ENCODE measurements at regions not wholly inside any gene's neighbourhood (a gene's known extent, or its start where the extent isn't known, plus 50 kb on each side); places are given as distances from the start of the nearest gene placed in this dataset.
"Not testable (repeated sequence)": the region's sequence is repeated elsewhere in the genome, so short reads cannot be mapped to it uniquely, and the experiment has no call there.

DNA sequence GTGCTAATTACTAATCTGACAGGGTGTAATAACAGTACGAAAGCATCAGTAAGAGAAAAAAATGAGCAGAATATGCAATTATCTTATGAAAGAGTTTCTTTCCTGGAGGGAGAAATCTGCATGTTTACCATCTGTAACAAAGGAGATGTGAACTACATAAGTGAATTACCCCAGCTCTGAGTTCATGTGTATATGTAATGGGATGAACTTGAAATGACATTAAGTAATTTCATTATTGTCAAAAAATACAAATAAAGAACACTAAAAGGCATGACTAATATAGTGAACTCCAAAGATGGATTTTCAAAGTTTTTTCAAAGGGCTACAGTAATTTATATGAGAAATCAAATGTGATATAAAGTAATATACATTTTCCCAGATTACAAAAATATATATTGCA is 944.0 kb downstream of the MAT2B start:
- no peak for DNase-seq

DNA sequence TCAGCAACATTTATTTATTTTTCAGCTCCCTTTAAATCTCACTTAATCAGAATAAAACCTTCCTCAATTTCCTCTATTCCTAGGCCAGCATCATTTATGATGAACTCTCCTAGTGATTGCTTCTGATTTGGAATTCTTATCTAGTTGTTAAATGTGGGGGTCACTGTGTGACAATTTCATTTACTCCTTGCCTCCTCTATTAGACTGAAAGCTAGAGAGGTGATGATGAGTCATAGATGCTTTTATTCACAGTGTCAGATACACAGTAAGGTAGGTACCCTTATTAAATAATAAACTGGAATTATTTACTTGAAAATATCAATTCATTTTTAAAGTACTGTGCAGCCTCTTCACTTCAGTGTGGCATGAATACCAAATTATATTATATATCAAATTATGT is 960.6 kb downstream of the MAT2B start:
- DNase-seq = no peak

DNA sequence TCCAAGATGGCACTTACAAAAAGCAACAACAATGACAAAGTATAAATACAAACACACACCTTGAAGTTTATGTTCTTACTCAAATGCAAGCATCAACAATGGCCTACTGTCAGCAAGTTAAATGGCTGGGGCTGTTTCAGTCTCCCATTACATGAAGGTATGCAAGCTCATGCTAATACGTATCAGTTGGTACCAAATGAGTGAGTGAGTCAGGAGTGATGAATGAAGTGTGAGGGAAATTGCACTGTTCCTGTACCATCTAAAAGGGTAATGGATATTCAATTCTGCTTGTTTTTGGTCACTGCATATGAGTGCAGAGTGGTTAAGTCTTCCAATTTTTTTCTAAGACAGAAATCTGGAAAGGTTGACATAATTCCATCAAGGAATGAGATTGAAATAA is 964.9 kb downstream of the MAT2B start:
- no peak for DNase-seq

DNA sequence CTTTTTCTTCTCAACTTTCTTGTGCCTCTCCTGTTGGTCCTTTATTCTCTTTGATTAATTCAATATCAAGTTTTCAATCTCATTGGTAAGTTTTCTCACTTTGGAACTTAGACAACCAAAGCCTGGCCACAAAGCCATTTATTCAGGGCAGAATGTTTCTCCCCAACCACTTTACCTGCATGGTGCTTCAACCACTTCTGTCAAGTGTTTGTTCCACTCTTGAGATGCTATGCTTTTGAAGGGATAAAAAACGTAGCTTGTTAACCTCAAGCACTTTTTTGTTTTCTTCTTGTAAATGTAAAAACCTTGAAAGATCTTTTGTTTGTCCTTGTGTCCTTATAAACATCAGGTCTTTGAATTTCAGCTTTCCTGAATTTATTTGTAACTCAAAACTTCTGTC is 966.7 kb downstream of the MAT2B start:
- DNase-seq = no peak

DNA sequence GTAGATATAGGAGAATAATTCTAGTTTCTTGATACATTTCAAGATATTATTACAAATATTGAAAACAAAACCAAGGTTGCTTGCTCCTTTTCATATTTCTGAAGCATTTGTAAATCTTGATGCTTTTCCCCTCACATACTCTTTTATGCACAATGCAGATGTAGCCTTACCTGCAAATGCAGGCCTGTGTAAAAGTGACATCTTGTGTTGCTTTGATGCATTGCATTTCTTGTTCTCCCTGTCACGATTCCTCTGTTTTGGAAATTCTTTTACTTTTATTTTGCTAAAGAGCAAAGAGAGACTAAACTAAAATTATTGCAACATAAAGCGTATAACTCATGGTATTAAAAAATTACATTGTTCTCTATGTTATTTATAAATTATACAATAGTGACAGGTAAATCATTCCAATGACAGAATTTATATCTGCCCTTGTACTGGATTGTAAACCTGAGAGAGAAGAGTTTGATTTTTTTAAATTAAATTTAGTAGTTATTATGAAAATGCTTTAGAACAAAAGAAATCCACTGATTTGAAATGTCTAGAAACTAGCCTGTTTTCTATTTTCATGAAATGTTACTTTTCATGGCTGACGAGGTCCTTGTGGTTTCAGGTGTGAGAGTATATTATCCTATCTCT is 970.0 kb downstream of the MAT2B start:
- no peak for DNase-seq

DNA sequence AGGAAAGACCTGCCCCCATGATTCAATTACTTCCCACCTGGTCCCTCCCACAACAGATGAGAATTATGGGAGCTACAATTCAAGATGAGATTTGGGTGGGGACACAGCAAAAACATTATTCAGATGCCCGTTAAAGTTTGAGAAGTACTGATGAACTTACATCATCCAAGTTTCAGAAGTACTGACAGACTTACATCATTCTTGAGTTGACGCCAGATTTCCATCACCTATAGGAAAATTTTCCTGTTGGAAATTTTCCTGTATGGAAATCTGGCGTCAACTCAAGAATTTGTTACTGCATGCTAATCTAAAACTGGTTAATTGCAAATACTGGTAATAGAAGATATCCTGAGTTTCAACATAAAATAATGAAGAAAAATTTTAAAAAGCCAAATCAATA is 975.9 kb downstream of the MAT2B start:
- DNase-seq = no peak

DNA sequence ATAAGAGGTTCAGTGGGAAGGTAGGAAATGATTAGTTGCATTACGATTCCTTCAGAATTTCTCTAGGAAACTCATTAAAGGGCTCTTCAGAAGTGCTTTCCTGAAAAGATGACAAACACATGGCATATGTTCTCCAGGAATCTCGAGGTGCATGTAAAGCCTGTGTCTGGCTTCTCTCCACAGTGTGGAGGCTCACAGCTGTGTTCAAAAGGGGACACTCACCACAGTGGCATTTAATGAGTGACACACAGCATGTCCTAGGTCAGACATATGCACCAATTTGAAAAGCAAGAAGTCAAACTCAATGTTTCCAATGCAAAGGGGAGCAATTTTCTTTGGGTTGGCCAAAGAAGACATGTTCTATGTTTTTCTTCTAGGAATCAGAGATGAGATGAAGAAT is 976.9 kb downstream of the MAT2B start:
- DNase-seq = no peak

DNA sequence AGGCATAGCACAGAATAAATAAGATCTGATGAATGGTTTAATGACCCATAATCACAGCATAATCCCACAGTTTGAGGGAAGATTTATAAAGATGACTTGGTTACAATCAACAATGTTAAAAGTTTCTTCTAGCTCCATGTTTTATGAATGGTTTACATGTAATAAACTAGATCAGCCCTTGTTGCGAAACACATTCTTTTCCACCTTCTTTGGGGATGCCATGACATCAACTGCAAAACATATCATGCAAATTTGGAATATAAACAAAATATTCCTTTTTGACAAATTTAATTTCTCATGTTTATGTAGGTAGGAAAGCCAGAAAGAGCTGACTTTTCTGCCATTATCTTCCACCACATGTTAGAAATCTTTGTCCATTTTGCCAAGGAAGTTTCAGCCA is 979.5 kb downstream of the MAT2B start:
- no peak for DNase-seq

DNA sequence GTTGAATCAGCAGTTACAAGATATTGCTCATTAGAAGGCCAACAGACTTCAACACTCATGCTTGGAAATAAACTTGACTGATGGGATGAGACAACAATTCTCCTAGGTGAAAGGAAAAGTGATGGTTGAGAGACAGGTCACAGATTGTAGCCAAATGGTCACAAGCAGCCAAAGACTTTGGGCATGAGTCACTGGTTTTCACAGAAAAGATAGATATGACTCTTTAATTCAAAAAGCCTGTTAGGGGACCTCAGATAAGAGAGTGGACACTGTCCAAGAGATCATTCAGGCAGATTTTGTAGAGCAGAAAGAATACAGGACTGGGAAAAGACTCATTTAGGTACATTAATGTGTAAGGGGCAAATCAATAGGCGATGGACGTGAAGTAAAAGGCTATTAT is 982.5 kb downstream of the MAT2B start:
- DNase-seq = no peak

DNA sequence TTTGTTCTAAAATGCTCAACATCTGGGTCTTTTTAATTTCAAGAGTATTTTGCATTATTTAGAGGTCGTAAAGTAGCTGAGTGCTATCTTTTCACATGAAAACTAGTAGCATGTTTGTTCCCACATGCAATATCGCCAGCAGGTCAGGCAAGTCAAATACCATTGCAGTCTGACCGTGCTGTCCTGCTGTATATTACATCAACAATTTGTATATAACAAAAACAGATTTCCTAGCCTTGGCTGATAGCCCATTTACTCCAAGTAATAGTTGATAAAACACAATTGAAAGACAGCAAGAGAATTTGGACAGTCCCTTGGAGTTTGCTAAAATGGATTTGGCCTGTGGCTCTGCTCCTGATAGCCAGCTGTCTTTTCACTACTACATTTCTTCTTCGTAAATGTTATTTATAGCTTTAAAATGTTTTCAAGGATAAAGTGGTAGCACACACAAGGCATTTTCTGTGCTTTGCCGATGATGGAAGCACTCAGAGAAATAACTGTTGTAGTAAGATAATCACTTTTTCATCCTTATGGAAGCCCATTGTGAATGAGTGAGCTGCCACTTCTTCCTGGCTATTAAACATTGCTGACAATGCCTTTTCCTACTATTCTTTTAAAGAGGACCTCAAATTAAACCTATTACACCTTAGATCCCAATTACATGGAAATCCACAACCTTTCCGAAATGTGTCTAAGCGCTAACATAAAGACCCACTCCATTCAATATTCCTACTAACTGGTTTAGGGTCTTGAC is 992.1 kb downstream of the MAT2B start:
- DNase-seq = no peak

DNA sequence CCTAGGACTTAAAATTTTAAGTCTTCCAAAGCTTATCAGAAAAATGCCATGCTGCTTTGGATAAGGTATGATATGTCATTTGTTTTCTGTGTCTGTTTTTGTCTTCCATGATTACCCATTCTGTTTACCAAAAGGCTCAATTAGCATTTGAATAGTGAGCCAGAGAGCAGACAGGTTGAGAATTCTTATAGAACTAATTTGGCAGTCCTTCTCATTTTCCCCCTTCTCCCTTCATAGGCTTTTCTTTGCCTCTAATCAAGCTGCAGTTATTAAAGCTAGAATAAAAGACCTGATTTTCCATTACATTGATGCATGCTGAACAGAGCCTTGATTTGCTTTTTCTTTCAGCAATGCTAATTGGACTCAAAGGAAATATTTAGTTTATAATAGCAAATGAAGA is 993.0 kb downstream of the MAT2B start:
- no peak for DNase-seq

DNA sequence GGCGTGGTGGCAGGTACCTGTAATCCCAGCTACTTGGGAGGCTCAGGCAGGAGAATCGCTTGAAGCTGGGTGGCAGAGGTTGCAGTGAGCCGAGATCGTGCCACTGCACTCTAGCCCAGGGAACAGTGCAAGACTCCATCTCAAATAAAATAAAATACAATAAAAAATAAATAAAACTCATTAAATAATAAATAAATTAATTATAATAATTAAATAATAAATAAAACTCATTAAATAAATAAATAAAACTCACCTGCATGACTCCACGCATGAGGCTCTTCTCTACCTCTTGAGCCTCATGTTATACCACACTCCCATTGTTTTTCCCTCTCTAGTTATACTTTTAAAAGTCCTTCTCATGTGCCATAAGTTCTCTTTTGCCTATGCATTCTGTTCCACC is 995.4 kb downstream of the MAT2B start:
- no peak for DNase-seq

DNA sequence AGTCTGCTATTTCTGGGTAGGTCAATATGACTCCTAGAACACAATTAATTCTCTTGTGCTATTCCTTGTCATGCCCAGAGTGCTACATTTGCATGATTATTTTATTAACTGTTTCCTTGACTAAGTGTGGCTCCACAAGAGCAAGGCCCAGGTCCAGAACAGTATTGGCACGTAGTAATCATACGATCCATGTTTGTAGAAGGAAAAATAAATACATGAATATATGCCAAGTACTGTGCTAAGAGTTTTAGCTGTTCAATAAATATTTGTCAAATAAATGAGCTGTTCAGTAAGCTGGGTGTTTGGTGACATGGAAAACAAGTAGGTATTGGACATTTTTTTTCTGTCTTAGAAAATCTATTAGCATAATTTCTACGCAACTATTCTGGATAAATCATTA is 995.9 kb downstream of the MAT2B start:
- DNase-seq = no peak

DNA sequence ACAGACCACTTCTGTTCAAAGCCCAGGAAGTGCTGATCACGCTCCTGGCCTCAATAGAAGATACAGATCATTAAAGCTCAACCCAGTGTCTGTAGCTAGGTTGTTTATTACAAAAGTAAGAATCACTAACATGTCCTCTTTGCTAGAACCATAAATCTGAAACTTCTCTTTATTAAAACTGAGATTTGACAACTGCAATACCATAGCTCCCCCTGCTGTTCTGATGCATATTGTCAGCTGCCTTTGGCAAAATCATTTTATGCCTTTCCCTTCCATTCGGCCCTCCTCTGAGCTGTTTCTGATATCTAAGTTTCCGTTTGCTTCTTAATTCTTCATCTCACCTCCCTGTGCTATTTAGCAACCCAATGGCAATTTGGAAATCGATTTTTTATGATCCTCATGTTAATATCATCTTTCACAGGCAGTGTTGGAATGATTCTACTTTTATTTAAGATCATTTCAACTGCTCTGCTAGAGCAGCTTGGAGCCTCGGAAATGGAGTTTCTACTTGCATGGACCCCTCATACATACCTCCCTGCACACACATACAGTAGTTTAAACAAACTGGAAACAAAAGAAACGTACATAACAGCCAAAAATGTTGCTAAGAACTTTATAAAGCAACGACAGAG is 998.8 kb downstream of the MAT2B start:
- no peak for DNase-seq

DNA sequence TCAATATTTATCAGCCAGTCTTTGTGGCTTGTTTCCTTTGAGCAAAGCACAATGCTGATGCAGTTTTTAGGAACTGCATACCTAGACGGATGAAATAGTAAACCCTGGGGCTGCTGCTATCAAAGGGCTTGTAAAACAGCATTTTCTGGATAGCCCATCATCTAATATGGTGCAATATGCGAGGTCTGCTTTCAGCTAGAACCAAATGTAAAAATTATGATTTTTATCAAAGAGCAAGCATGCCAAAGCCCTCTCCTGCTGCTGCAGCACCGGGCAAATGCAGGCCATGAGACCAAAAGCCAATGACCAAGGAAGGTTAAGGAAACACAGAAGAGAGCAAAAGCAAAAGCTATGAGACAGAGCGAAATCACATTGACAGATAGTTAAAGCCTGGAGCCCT is 1000.4 kb downstream of the MAT2B start:
- DNase-seq = no peak

DNA sequence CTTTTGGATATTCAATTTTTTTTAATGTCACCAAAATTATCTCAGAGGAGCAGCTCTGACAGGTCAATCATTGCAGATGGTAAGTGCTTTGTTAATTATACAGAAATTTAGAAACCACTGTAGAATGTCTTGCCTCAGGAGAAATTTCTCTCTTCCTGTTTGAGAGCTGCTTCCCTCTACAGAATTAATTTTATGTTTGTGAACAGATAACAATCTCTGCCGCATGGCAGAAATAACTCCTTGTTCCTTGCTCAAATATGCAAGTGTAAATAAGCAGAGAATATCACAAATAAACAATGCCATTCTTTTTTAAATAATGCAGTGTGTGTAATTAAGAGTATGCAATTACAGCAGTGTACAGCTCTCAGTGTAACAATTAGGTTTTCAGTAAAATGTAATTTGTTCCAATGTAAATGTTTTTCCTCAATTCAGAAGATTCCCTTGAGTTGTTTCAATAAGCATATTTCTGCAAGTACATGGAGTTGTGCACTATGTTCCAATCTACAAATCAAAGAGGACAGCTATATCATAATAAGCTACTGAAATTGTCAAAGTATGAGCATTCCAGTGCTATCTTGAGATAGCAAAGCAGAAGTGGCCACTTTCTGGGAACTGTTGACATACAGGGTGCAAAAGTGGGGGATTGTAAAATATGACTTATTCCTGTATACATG is 1012.8 kb downstream of the MAT2B start:
- DNase-seq = no peak

DNA sequence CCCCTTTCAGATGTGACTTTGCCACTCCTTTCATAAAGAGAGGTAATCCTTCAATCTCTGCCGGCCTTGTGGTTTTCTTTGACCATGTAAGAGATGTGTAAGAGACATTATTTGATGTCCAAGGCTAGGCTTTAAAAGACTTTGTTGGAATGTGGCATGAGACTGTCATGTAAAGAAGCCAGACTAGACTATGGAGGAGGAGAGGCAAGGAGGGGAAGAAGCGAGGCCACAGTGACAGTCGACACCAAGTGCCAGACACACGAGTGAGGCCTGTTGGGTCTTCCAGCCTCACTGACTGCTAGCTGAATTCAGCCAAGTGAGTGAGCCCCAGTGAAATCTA is 1013.3 kb downstream of the MAT2B start:
- no peak for DNase-seq

DNA sequence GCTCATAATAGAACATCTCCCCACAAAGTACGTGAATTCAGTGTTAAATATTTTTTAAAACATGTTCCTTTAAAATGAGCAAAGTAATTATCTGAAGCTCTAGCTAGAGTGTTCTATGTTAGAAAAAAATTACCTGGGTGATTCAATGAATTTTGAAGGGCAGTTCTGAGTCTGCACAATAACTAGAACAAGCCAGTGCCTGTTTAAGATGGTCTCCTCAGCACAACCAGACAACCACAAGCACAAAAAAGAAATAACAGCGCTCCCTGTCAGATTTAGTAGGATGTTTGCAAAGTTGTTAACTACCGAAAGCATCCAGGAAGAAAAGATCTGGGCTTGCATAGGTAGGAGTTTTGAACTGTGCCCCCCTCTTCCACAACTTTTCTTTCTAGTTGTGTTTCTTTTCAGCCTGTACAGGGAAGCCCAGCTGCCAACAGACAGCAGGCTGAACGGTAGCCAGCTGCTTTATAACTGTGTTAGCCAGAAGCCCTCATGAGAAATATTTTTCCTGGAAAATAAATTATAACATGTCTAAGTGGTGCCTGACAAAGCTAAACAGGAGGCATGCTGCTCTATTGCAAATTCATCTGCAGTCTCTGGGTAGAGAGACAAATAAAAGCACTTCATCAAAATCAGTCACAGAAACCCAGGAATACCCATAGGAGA is 1026.9 kb downstream of the MAT2B start:
- DNase-seq = no peak

DNA sequence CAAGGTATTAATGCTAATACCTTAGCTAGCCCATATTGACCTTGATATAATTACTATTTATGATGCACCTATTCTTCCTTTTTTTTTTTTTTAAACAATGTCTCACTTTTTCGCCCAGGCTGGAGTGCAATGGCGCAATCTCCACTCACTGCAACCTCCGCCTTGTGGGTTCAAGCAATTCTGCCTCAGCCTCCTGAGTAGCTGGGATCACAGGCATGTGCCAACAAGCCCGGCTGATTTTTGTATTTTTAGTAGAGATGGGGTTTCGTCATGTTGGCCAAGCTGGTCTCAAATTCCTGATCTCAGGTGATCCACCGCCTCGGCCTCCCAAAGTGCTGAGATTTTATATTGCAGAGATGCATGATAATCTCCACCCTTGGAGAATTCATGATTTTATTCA is 1028.0 kb downstream of the MAT2B start:
- not testable (repeated sequence) for DNase-seq

DNA sequence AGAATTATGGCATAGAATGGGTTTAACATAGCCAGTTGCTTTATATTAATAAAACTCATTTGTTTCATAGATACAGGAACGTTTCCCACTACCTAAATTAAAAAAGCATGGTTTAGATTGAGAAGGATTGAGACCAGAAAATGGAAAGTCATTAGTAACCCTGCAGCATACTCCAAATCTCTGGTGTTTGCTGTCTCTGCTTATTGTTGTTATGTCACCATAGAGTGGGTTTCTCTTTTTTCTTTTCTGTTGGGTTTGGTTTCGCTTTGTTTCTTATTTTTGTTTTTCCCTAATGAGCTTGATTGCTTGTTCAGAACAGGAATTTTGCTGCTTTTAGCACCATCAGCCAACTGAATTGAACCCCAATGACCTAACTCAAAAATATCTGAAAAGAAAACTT is 1034.8 kb downstream of the MAT2B start:
- no peak for DNase-seq

DNA sequence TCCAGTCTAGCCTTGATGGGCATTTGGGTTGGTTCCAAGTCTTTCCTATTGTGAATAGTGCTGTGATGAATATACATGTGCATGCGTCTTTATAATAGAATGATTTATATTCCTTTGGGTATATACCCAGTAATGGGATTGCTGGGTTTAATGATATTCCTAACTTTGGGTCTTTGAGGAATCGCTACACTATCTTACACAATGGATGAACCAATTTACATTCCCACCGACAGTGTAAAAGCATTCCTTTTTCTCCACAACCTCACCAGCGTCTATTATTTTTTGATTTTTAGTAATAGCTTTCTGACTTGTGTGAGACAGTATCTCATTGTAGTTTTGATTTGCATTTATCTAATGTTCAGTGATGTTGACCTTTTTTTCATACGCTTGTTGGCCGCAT is 1040.1 kb downstream of the MAT2B start:
- no peak for DNase-seq

DNA sequence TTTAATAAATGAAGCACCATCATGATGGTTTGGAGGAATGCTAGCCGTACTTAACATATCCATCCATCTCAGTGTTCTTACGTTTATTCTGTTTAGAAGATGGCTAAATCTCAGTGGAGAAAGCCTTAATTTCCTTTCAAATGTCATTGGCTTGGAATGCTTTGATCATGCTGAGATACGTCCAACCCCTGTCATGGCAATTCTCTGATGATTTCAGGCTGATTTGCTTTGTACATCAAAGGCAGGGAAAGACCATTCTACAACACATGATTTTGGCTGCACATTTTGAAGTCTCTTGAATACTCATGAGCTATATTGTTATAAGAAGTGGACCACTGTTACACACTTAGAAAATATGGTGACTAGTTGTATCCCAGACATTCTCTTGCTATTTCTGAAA is 1048.4 kb downstream of the MAT2B start:
- DNase-seq = no peak

DNA sequence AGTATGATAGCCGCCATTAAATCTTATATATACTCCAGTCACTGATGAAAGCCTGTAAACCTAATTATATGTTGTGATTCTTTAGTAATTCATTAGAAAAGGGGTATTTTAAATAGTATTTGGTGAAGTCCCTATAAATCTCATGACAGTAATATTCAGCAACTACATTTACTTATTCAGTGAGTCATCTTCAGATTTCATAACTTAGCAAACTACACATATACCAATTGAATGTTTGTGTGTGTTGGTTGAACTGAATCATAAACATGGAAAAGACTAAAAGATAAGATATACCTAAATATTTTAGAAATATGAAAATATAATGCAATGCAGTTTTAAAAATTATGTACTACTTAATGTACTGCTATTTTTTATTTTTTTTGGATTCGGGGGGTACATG is 1050.4 kb downstream of the MAT2B start:
- DNase-seq = no peak

DNA sequence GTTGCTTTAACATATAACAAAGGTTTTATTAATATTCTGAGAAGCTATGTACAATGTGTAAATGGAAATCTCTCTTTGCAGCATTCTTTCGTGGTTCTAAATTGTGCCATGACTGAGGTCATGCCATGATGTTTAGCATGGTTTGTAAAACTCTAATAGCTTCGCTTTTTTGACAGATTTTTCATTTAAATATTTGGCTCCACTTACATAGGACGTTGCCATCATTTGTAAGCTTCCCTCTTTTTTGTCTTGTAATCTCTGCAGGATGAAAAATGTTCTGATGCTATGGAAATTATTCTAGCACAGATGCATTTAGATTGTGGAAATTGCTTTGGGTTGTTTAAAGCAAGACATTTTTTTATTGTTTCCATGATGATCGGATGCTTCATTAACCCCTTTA is 1054.8 kb downstream of the MAT2B start:
- DNase-seq = no peak
